GM12878 (cell line): ENCODE measurements at regions not wholly inside any gene's neighbourhood (a gene's known extent, or its start where the extent isn't known, plus 50 kb on each side); places are given as distances from the start of the nearest gene placed in this dataset.

Experiments
- ATAC-seq: fragments of 200-7000 bp; cut with Tn5 transposase; 3 replicates; pipeline ENCODE4 v1.9.1; 2020; ENCODE audit warnings: mild to moderate bottlenecking, moderate library complexity
- BruUV-seq: library from RNA; stranded (reverse); fragments of 400-500 nt; replicated peaks from 2 replicates; lab custom pipeline; 2021; lab: Mats Ljungman, UMichigan
- CTCF ChIA-PET: fragments of 300-600 bp; sonication (Branson Sonifier 250); formaldehyde crosslinking; extraction: SDS; loops from one replicate; lab custom pipeline; 2021; ENCODE audit warnings: inconsistent platforms; lab: Yijun Ruan, JAX
- POLR2A ChIA-PET: fragments of 350-600 bp; formaldehyde crosslinking; extraction: SDS; loops from one replicate; lab custom pipeline; 2021; ENCODE audit warnings: inconsistent platforms; lab: Charles Lee
- RAD21 ChIA-PET: fragments of 300-600 bp; sonication (Branson Sonifier 250); formaldehyde crosslinking; loops from one replicate; lab custom pipeline; 2023; ENCODE audit warnings: antibody characterized with exemption; ENCODE audit not compliant: unreplicated experiment; lab: Charles Lee
- SMC1A ChIA-PET: fragments of 300-600 bp; sonication (Branson Sonifier 250); formaldehyde crosslinking; loops from one replicate; lab custom pipeline; 2023; ENCODE audit not compliant: unreplicated experiment, uncharacterized antibody; lab: Charles Lee
- DNase-seq: peaks from one replicate; pipeline ENCODE4 v3.0.0-alpha.2; 2011; ENCODE audit warnings: low read depth, low spot score
- FAIRE-seq: peaks from 3 replicates; lab custom pipeline; 2011; peaks lifted over from hg19 to GRCh38; lab: Jason Lieb, UNC
- H2AFZ ChIP-seq: 2 replicates; pipeline ENCODE4 v1.6.0; 2011; ENCODE audit warnings: low read depth, low read length, control low read depth; ENCODE audit not compliant: control insufficient read depth
- H3K27ac ChIP-seq: 2 replicates; pipeline ENCODE4 v1.5.1; 2011; ENCODE audit warnings: control low read depth; ENCODE audit not compliant: control insufficient read depth, insufficient read depth
- H3K27me3 ChIP-seq, 2 experiments: replicated peaks in 1 of 2; 2 replicates each; pipeline versions ENCODE4 v1.6.0 to v1.6.1; 2011; ENCODE audit warnings: low read length in 1 of 2; ENCODE audit not compliant: control insufficient read depth in 2 of 2, insufficient read depth in 2 of 2
- H3K36me3 ChIP-seq, 2 experiments: 2 replicates each; pipeline ENCODE4 v1.5.1; 2011; ENCODE audit warnings: low read length in 1 of 2; ENCODE audit not compliant: control insufficient read depth in 2 of 2, insufficient read depth in 2 of 2
- H3K4me1 ChIP-seq: 2 replicates; pipeline ENCODE4 v1.6.1; 2011; ENCODE audit warnings: mild to moderate bottlenecking, low read length, moderate library complexity, mixed read lengths; ENCODE audit not compliant: control insufficient read depth, insufficient read depth
- H3K4me2 ChIP-seq: 2 replicates; pipeline ENCODE4 v1.6.0; 2011; ENCODE audit warnings: control low read depth; ENCODE audit not compliant: control insufficient read depth, insufficient read depth
- H3K4me3 ChIP-seq: fragments of 200-600 bp; sonication (generic); 2 replicates; pipeline ENCODE4 v1.5.1; 2016
- H3K79me2 ChIP-seq: 2 replicates; pipeline ENCODE4 v1.6.0; 2011; ENCODE audit warnings: low read length; ENCODE audit not compliant: control insufficient read depth, insufficient read depth
- H3K9ac ChIP-seq: 2 replicates; pipeline ENCODE4 v1.8.0; 2011; ENCODE audit warnings: low read length, control low read depth, mixed read lengths; ENCODE audit not compliant: control insufficient read depth, insufficient read depth
- H3K9me3 ChIP-seq: replicated peaks from 3 replicates; pipeline ENCODE4 v1.5.1; 2011; ENCODE audit warnings: mild to moderate bottlenecking, low read length; ENCODE audit not compliant: control insufficient read depth, insufficient read depth
- H4K20me1 ChIP-seq: 2 replicates; pipeline ENCODE4 v1.6.0; 2011; ENCODE audit not compliant: control insufficient read depth, insufficient read depth
- CTCF ChIP-seq, 3 experiments: IDR thresholded peaks in 2 of 3; conservative IDR thresholded peaks in 1 of 3; 2 replicates each; pipeline ENCODE4 v1.5.1; 2011; ENCODE audit warnings: low read depth in 3 of 3, low read length in 3 of 3, mild to moderate bottlenecking in 3 of 3, control low read depth in 2 of 3, moderate library complexity in 2 of 3, inconsistent platforms in 1 of 3, mixed read lengths in 1 of 3; ENCODE audit not compliant: control insufficient read depth in 2 of 3, insufficient read depth in 1 of 3; ENCODE audit errors: extremely low read depth in 1 of 3
- SKIL ChIP-seq: fragments of 450-650 bp; IDR thresholded peaks from 2 replicates; pipeline ENCODE4 v1.6.1; 2017; ENCODE audit warnings: mild to moderate bottlenecking, low read depth, inconsistent platforms; ENCODE audit not compliant: poor library complexity, severe bottlenecking
- SMC3 ChIP-seq: IDR thresholded peaks from 2 replicates; pipeline ENCODE4 v1.6.1; 2011; ENCODE audit warnings: low read length, improper control_type of control experiment, borderline replicate concordance
- WGBS: methylation state at CpG from one replicate; pipeline ENCODE4 v1.1.6; 2016; ENCODE audit warnings: low lambda C conversion rate; ENCODE audit not compliant: insufficient replicate concordance, insufficient coverage; ENCODE audit errors: missing lambda C conversion rate; 5-methylcytosine and 5-hydroxymethylcytosine counted together
- in situ Hi-C: fragments of 300-500 bp; cut with MboI; formaldehyde crosslinking; loops from 9 replicates; pipeline ENCODE4 v1.14.3; 2018; ENCODE audit warnings: mixed read lengths
- intact Hi-C: fragments of 100-400 bp; cut with micrococcal nuclease; formaldehyde crosslinking; loops from one replicate; pipeline ENCODE4 v1.14.2; 2022; ENCODE audit not compliant: unreplicated experiment

GRCh38 chr2:237165405-237166276 is 80.0 kb downstream of the COPS8 start:
- FAIRE-seq (no peak), DNase-seq (no peak), ATAC-seq (no peak)
- intact Hi-C loops: no loop called here
- RAD21 ChIA-PET: interaction anchor here (0.8 to 1.5 kb wide), 3 partner anchors 19 to 309 kb away, joined by 3 to 5 read pairs (median 4); no protein-coding TSS in a partner anchor
- SMC1A ChIA-PET: interaction anchor here (1.0 to 1.7 kb wide), 3 partner anchors 11 to 41 kb away, joined by 3 to 8 read pairs (median 4); no protein-coding TSS in a partner anchor
- Histone ChIP-seq H3K9ac (no peak overlapping the region), H3K9me3 (no peaks in the 10 kb centered on the region; the same call in 2 of the 3 replicates), H3K36me3 (no peaks in the 10 kb centered on the region), H4K20me1 (no peaks in the 10 kb centered on the region), H3K27me3 (peaks cover 0 to 2% of the 10 kb centered on the region in 2 experiments; a peak in 1 of 4 replicates), H3K4me3 (no peak overlapping the region), H3K4me1 (no peaks in the 10 kb centered on the region), H3K79me2 (no peaks in the 10 kb centered on the region), H2AFZ (no peak overlapping the region), H3K4me2 (no peak overlapping the region), H3K27ac (no peak overlapping the region)
- no TSS peak for BruUV-seq
- TF ChIP-seq CTCF (IDR thresholded peaks at IDR 0.05 in 2 of 3, conservative IDR thresholded peaks at IDR 0.05 in 1 of 3; ENCODE audit: control insufficient read depth in 2 of 3, extremely low read depth in 1 of 3, insufficient read depth in 1 of 3, low read depth in 3 of 3, low read length in 3 of 3): peak; percentile 25 to 46 (median 32); a peak in 4 of 6 replicates
- peak; percentile 23; the same call in 1 of the 2 replicates for TF ChIP-seq SMC3
- TF ChIP-seq SKIL: no peak
- TF ChIP-seq, all 136 proteins: peak for 2
- in situ Hi-C loops: no loop called here
- ChIA-PET CTCF (interaction anchor here (0.6 to 2.0 kb wide), 11 partner anchors 9 to 1876 kb away, joined by 3 to 10 read pairs (median 4); no protein-coding TSS in a partner anchor), POLR2A (interaction anchor here (0.5 kb wide), 1 partner anchor 95 kb away, joined by 3 read pairs; no protein-coding TSS in a partner anchor)
- 16% methylated on average over 5 of the region's 5 CpGs for WGBS
